Endothelial cell of umbilical vein (primary cell): ENCODE measurements at regions not wholly inside any gene's neighbourhood (a gene's known extent, or its start where the extent isn't known, plus 50 kb on each side); places are given as distances from the start of the nearest gene placed in this dataset.

ENCODE experiments used
- BruUV-seq: library from RNA; stranded (reverse); fragments of 400-500 nt; replicated peaks from 2 replicates; lab custom pipeline; 2021; lab: Mats Ljungman, UMichigan
- CTCF ChIA-PET: fragments of 300-600, 350-600 bp; sonication (Branson Sonifier 250); formaldehyde crosslinking; loops from one replicate; lab custom pipeline; 2021; ENCODE audit warnings: antibody characterized with exemption, inconsistent platforms; lab: Charles Lee
- POLR2A ChIA-PET: fragments of 300-600, 350-600 bp; sonication (Branson Sonifier 250); formaldehyde crosslinking; loops from one replicate; lab custom pipeline; 2021; ENCODE audit warnings: antibody characterized with exemption, inconsistent platforms; lab: Charles Lee
- DNase-seq: peaks from one replicate; pipeline ENCODE4 v3.0.0-alpha.2; 2011; ENCODE audit warnings: low read depth, low spot score
- FAIRE-seq: peaks from 2 replicates; lab custom pipeline; 2011; peaks lifted over from hg19 to GRCh38; lab: Jason Lieb, UNC
- H2AFZ ChIP-seq: 2 replicates; pipeline ENCODE4 v1.6.0; 2012; ENCODE audit warnings: low read depth, low read length, control low read depth, inconsistent platforms
- H3K27ac ChIP-seq: 2 replicates; pipeline ENCODE4 v1.5.1; 2011; ENCODE audit warnings: low read depth, mild to moderate bottlenecking, control low read depth, low read length, moderate library complexity; ENCODE audit not compliant: insufficient read depth
- H3K27me3 ChIP-seq, 2 experiments: 2 replicates each; pipeline versions ENCODE4 v1.6.0 to v1.6.1; 2011; ENCODE audit warnings: low read length in 2 of 2, mixed read lengths in 1 of 2; ENCODE audit not compliant: control insufficient read depth in 2 of 2, insufficient read depth in 2 of 2
- H3K36me3 ChIP-seq, 2 experiments: 2 replicates in 1 of 2; 3 replicates in 1 of 2; pipeline ENCODE4 v1.5.1; 2011; ENCODE audit warnings: low read length in 2 of 2, mild to moderate bottlenecking in 1 of 2, moderate library complexity in 1 of 2; ENCODE audit not compliant: control insufficient read depth in 2 of 2, insufficient read depth in 2 of 2; ENCODE audit errors: extremely low read depth in 1 of 2
- H3K4me1 ChIP-seq: 3 replicates; pipeline ENCODE4 v1.5.1; 2011; ENCODE audit warnings: mild to moderate bottlenecking, low read length; ENCODE audit not compliant: control insufficient read depth, insufficient read depth; ENCODE audit errors: extremely low read depth
- H3K4me2 ChIP-seq: 2 replicates; pipeline ENCODE4 v1.6.1; 2011; ENCODE audit warnings: low read length, control low read depth, mixed read lengths; ENCODE audit not compliant: insufficient read depth
- H3K4me3 ChIP-seq, 3 experiments: fragments of 200-600 bp in 1 of 3; sonication (generic), shearing (Covaris generic) in 1 of 3; replicated peaks in 1 of 3; 2 replicates each; pipeline ENCODE4 v1.5.1; 2011 to 2016; ENCODE audit warnings: control low read depth in 3 of 3, low read length in 3 of 3, mild to moderate bottlenecking in 2 of 3, inconsistent platforms in 1 of 3, low read depth in 1 of 3, moderate library complexity in 1 of 3; ENCODE audit not compliant: insufficient read depth in 1 of 3
- H3K79me2 ChIP-seq: 2 replicates; pipeline ENCODE4 v1.6.0; 2012; ENCODE audit warnings: low read length, inconsistent platforms; ENCODE audit not compliant: control insufficient read depth, insufficient read depth
- H3K9ac ChIP-seq: replicated peaks from 2 replicates; pipeline ENCODE3; 2011; ENCODE audit warnings: low read length, control low read depth; ENCODE audit not compliant: insufficient read depth; ENCODE audit errors: extremely low read depth
- H3K9me1 ChIP-seq: replicated peaks from 3 replicates; pipeline ENCODE4 v1.6.0; 2011; ENCODE audit warnings: mild to moderate bottlenecking, low read length; ENCODE audit not compliant: control insufficient read depth, insufficient read depth; ENCODE audit errors: extremely low read depth
- H3K9me3 ChIP-seq: replicated peaks from 2 replicates; pipeline ENCODE4 v1.5.1; 2012; ENCODE audit warnings: low read length, inconsistent platforms; ENCODE audit not compliant: control insufficient read depth, insufficient read depth
- H4K20me1 ChIP-seq: replicated peaks from 2 replicates; pipeline ENCODE3; 2011; ENCODE audit warnings: mild to moderate bottlenecking, low read length; ENCODE audit not compliant: control insufficient read depth, insufficient read depth; ENCODE audit errors: extremely low read depth
- EZH2 ChIP-seq: IDR thresholded peaks from 2 replicates; pipeline ENCODE4 v1.6.1; 2012; ENCODE audit warnings: borderline replicate concordance, low read depth, mild to moderate bottlenecking, moderate library complexity, low read length, inconsistent platforms; ENCODE audit not compliant: severe bottlenecking
- FOS ChIP-seq: IDR thresholded peaks from 2 replicates; pipeline ENCODE4 v1.6.1; 2011; ENCODE audit warnings: mild to moderate bottlenecking, low read length, moderate library complexity, borderline replicate concordance; ENCODE audit not compliant: insufficient read depth
- GATA2 ChIP-seq: IDR thresholded peaks from 2 replicates; pipeline ENCODE4 v1.7.0; 2011; ENCODE audit warnings: low read depth, mild to moderate bottlenecking, moderate library complexity, mixed read lengths, low read length; ENCODE audit not compliant: insufficient read length, insufficient read depth
- JUN ChIP-seq: IDR thresholded peaks from 2 replicates; pipeline ENCODE4 v1.6.1; 2011; ENCODE audit warnings: borderline replicate concordance, low read depth; ENCODE audit not compliant: insufficient read length, insufficient read depth
- MYC ChIP-seq: IDR thresholded peaks from one replicate; pipeline ENCODE4 v1.6.1; 2011; ENCODE audit warnings: mild to moderate bottlenecking, low read depth, low read length
- POLR2A ChIP-seq: IDR thresholded peaks from 2 replicates; pipeline ENCODE4 v1.6.1; 2012; ENCODE audit warnings: low read depth, mild to moderate bottlenecking, control low read depth, low read length
- POLR2AphosphoS5 ChIP-seq: IDR thresholded peaks from 2 replicates; pipeline ENCODE4 v1.6.1; 2012; ENCODE audit warnings: low read depth, mild to moderate bottlenecking, control low read depth, low read length, moderate library complexity; ENCODE audit not compliant: insufficient read depth
- dilution Hi-C: fragments of 300-500 bp; cut with MboI; formaldehyde crosslinking; loops from one replicate; pipeline ENCODE4 v1.15.0; 2019; ENCODE audit warnings: low sequenced_read_pairs; ENCODE audit not compliant: extremely low pct_ligation_motif_present
- intact Hi-C: fragments of 100-400 bp; cut with micrococcal nuclease; formaldehyde crosslinking; loops from one replicate; pipeline ENCODE4 v1.10.0; 2022
- TF ChIP-seq, protein P1 (sequence below): IDR thresholded peaks from 2 replicates; pipeline ENCODE4 v1.6.1; 2011; ENCODE audit not compliant: insufficient read depth, insufficient read length
- TF ChIP-seq, protein P2 (sequence below), 2 donors: IDR thresholded peaks; 1 replicate in 1 of 2; 2 replicates in 1 of 2; pipeline ENCODE4 v1.5.1; 2011; ENCODE audit warnings: low read length in 2 of 2, mild to moderate bottlenecking in 2 of 2, moderate library complexity in 2 of 2, control low read depth in 1 of 2, inconsistent platforms in 1 of 2, low read depth in 1 of 2; ENCODE audit not compliant: insufficient read depth in 1 of 2; ENCODE audit errors: extremely low read depth in 1 of 2

DNA sequence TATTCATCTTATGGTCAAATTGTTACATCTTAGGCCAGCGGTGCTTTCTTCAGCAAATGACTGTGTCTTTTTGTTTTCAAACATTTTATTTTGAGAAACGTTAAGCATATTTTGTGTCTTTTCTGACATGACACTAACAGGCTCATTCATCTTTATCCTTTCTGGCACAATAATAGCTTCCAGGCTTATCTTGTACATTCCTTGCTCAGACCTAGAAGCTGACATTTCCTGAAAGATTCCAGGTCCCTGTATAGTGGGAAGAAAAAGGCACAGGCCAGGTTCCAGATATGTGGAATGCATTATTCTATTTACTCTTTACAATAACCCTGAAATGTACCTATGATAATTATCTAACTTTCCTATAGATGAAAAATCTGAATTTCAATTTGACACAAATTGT lies 379.1 kb upstream of the B3GAT1 start:
- DNase-seq, result no peak
- Histone ChIP-seq H3K9ac (no peak overlapping the region), H3K9me3 (no peaks in the 10 kb centered on the region), H3K4me3 (no peak overlapping the region), H3K27me3 (no peaks in the 10 kb centered on the region), H3K79me2 (no peaks in the 10 kb centered on the region), H3K9me1 (no peaks in the 10 kb centered on the region), H2AFZ (no peak overlapping the region), H4K20me1 (no peaks in the 10 kb centered on the region), H3K4me2 (no peak overlapping the region), H3K4me1 (no peaks in the 10 kb centered on the region), H3K36me3 (no peaks in the 10 kb centered on the region), H3K27ac (no peak overlapping the region)
- TF ChIP-seq, protein P1, sequence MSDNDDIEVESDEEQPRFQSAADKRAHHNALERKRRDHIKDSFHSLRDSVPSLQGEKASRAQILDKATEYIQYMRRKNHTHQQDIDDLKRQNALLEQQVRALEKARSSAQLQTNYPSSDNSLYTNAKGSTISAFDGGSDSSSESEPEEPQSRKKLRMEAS, result no peak
- TF ChIP-seq EZH2, result no peak
- TF ChIP-seq GATA2, result no peak
- TF ChIP-seq JUN, result no peak
- no peak for TF ChIP-seq POLR2AphosphoS5
- TF ChIP-seq, protein P2, sequence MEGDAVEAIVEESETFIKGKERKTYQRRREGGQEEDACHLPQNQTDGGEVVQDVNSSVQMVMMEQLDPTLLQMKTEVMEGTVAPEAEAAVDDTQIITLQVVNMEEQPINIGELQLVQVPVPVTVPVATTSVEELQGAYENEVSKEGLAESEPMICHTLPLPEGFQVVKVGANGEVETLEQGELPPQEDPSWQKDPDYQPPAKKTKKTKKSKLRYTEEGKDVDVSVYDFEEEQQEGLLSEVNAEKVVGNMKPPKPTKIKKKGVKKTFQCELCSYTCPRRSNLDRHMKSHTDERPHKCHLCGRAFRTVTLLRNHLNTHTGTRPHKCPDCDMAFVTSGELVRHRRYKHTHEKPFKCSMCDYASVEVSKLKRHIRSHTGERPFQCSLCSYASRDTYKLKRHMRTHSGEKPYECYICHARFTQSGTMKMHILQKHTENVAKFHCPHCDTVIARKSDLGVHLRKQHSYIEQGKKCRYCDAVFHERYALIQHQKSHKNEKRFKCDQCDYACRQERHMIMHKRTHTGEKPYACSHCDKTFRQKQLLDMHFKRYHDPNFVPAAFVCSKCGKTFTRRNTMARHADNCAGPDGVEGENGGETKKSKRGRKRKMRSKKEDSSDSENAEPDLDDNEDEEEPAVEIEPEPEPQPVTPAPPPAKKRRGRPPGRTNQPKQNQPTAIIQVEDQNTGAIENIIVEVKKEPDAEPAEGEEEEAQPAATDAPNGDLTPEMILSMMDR (IDR thresholded peaks at IDR 0.05; ENCODE audit: extremely low read depth in 1 of 2, insufficient read depth in 1 of 2, low read depth in 1 of 2, low read length in 2 of 2), result no peak
- TF ChIP-seq MYC, result no peak
- no peak for TF ChIP-seq POLR2A
- TF ChIP-seq FOS, result no peak
- CTCF ChIA-PET, result no interaction called here
- BruUV-seq, result no TSS peak
- FAIRE-seq, result no peak
- dilution Hi-C loops, result no loop called here
- intact Hi-C loops, result loop anchor here (5.0 kb wide), 1 partner anchor 199 kb away; no protein-coding TSS in a partner anchor
- POLR2A ChIA-PET, result no interaction called here
